Karpas-422 (cell line): ENCODE measurements at regions not wholly inside any gene's neighbourhood (a gene's known extent, or its start where the extent isn't known, plus 50 kb on each side); places are given as distances from the start of the nearest gene placed in this dataset.

Source experiments
- DNase-seq: peaks from one replicate; pipeline ENCODE4 v3.0.0-alpha.2; 2015
- H2AFZ ChIP-seq: fragments of 200-600 bp; sonication (generic); 2 replicates; pipeline ENCODE4 v1.6.1; 2014; ENCODE audit warnings: antibody characterized with exemption, low read length, mixed read lengths
- H3K27ac ChIP-seq: fragments of 200-600 bp; sonication (generic); 2 replicates; pipeline ENCODE4 v1.5.1; 2014; ENCODE audit warnings: mild to moderate bottlenecking, low read length, moderate library complexity
- H3K27me3 ChIP-seq: fragments of 200-600 bp; sonication (generic); 2 replicates; pipeline ENCODE4 v1.6.1; 2014; ENCODE audit warnings: low read length, mixed read lengths
- H3K36me3 ChIP-seq: fragments of 200-600 bp; sonication (generic); 2 replicates; pipeline ENCODE4 v1.6.1; 2014; ENCODE audit warnings: low read length, mixed read lengths; ENCODE audit not compliant: insufficient read depth
- H3K4me1 ChIP-seq: fragments of 200-600 bp; sonication (generic); 2 replicates; pipeline ENCODE4 v1.6.1; 2014; ENCODE audit warnings: mild to moderate bottlenecking, low read length, mixed read lengths
- H3K4me2 ChIP-seq: fragments of 200-600 bp; sonication (generic); 2 replicates; pipeline ENCODE4 v1.6.1; 2014; ENCODE audit warnings: low read length, low read depth, mild to moderate bottlenecking; ENCODE audit not compliant: poor library complexity, severe bottlenecking
- H3K4me3 ChIP-seq: fragments of 200-600 bp; sonication (generic); 2 replicates; pipeline ENCODE4 v1.5.1; 2014; ENCODE audit warnings: mild to moderate bottlenecking, antibody characterized with exemption, low read length, mixed read lengths
- H3K79me2 ChIP-seq: fragments of 200-600 bp; sonication (generic); 2 replicates; pipeline ENCODE4 v1.6.1; 2014; ENCODE audit warnings: mild to moderate bottlenecking, low read length, mixed read lengths
- H3K9ac ChIP-seq: fragments of 200-600 bp; sonication (generic); 2 replicates; pipeline ENCODE4 v1.6.0; 2014; ENCODE audit warnings: low read length
- H3K9me2 ChIP-seq: fragments of 200-600 bp; sonication (generic), shearing (Covaris generic); replicated peaks from 2 replicates; pipeline ENCODE4 v1.6.0; 2014; ENCODE audit warnings: mild to moderate bottlenecking, low read length, moderate library complexity; ENCODE audit not compliant: insufficient read depth
- H3K9me3 ChIP-seq: fragments of 300-700, 200-600 bp; sonication (generic); 2 replicates; pipeline ENCODE4 v1.6.1; 2014; ENCODE audit warnings: low read length, mixed read lengths
- H4K20me1 ChIP-seq: fragments of 200-600 bp; sonication (generic); 2 replicates; pipeline ENCODE4 v1.6.1; 2014; ENCODE audit warnings: mild to moderate bottlenecking, antibody characterized with exemption, low read length, low read depth; ENCODE audit not compliant: insufficient read depth

- no peak overlapping the region for H3K4me3 ChIP-seq
- H4K20me1 ChIP-seq, result no peaks in the 10 kb centered on the region
- H3K9me2 ChIP-seq, result no peaks in the 10 kb centered on the region
- no peaks in the 10 kb centered on the region for H3K79me2 ChIP-seq
- H3K9ac ChIP-seq, result no peak overlapping the region
- H3K36me3 ChIP-seq, result no peaks in the 10 kb centered on the region
- H3K4me2 ChIP-seq, result no peak overlapping the region
- H2AFZ ChIP-seq, result no peak overlapping the region
- DNase-seq, result no peak
- no peaks in the 10 kb centered on the region for H3K9me3 ChIP-seq
- no peaks in the 10 kb centered on the region for H3K4me1 ChIP-seq
- no peak overlapping the region for H3K27ac ChIP-seq
- 0 out of 2 replicates have a peak, but pooled peaks cover 6% of the 10 kb centered on the region for H3K27me3 ChIP-seq
Observed at GRCh38 chr17:77730376-77730775, 228.1 kb upstream of the TNRC6C start.

GRCh38 chr17:77733576-77734296, 224.8 kb upstream of the TNRC6C start:
- Histone ChIP-seq H3K4me2 (no peak overlapping the region), H3K4me3 (no peak overlapping the region), H3K27me3 (0 out of 2 replicates have a peak, but pooled peaks cover 6% of the 10 kb centered on the region)

DNA sequence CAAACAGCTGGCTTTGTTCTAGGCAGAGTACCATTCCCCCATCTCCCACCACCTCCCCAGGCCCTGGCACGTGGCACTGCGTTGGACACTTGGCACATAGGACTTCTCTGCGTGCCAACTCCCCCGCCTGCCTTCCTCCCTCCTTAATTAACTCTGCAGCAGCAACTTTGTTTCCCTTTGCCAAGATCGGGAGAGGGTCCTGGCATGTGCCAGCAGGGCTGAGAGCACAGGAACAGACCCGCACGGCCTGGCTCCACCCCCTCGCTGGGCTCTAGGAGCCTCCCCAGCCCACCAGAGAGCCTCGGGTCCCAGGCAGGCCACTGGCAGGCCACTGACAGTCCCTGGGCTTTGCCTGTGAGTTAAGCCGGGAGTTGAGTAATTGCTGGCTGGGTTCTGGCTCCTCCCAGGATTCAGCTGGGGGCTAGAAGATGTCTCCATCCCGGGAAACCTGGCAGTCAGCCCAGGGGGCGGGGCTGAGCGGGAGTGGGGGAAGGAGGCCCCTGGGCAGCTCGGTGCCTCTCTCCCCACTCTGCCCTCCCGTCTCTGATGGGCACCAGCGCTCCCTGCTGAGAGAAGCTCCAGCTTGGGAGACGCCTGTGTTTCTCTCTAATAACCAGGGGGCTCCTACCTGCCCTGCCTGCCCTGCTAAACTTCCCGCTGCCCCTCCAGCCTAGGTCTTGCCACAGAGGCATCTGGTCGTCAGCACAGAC, 224.0 kb upstream of the TNRC6C start:
- no peak overlapping the region for H3K4me2 ChIP-seq
- no peaks in the 10 kb centered on the region for H3K4me1 ChIP-seq
- H3K9me2 ChIP-seq, result no peaks in the 10 kb centered on the region
- H3K27ac ChIP-seq, result no peak overlapping the region
- no peaks in the 10 kb centered on the region for H3K79me2 ChIP-seq
- H4K20me1 ChIP-seq, result no peaks in the 10 kb centered on the region
- no peak for DNase-seq
- no peak overlapping the region for H3K4me3 ChIP-seq
- no peak overlapping the region for H3K9ac ChIP-seq
- no peaks in the 10 kb centered on the region for H3K9me3 ChIP-seq
- H2AFZ ChIP-seq, result no peak overlapping the region
- 0 out of 2 replicates have a peak, but pooled peaks cover 6% of the 10 kb centered on the region for H3K27me3 ChIP-seq
- H3K36me3 ChIP-seq, result no peaks in the 10 kb centered on the region

More at GRCh38 chr17:77733576-77734296, 224.8 kb upstream of the TNRC6C start:
- no peaks in the 10 kb centered on the region for H3K36me3 ChIP-seq
- DNase-seq, result no peak
- H3K9me2 ChIP-seq, result no peaks in the 10 kb centered on the region
- no peaks in the 10 kb centered on the region for H3K79me2 ChIP-seq
- H3K9ac ChIP-seq, result no peak overlapping the region
- H4K20me1 ChIP-seq, result no peaks in the 10 kb centered on the region
- no peaks in the 10 kb centered on the region for H3K9me3 ChIP-seq
- H3K27ac ChIP-seq, result no peak overlapping the region
- no peaks in the 10 kb centered on the region for H3K4me1 ChIP-seq
- H2AFZ ChIP-seq, result no peak overlapping the region

- Histone ChIP-seq H2AFZ (no peak overlapping the region), H3K9me2 (no peaks in the 10 kb centered on the region), H3K9me3 (no peaks in the 10 kb centered on the region), H3K79me2 (no peaks in the 10 kb centered on the region), H4K20me1 (no peaks in the 10 kb centered on the region), H3K27me3 (0 out of 2 replicates have a peak, but pooled peaks cover 6% of the 10 kb centered on the region), H3K4me1 (no peaks in the 10 kb centered on the region), H3K36me3 (no peaks in the 10 kb centered on the region), H3K27ac (no peak overlapping the region), H3K4me3 (no peak overlapping the region), H3K4me2 (no peak overlapping the region), H3K9ac (no peak overlapping the region)
- DNase-seq, result no peak
Observed at GRCh38 chr17:77735081-77735565, 223.4 kb upstream of the TNRC6C start.

DNA sequence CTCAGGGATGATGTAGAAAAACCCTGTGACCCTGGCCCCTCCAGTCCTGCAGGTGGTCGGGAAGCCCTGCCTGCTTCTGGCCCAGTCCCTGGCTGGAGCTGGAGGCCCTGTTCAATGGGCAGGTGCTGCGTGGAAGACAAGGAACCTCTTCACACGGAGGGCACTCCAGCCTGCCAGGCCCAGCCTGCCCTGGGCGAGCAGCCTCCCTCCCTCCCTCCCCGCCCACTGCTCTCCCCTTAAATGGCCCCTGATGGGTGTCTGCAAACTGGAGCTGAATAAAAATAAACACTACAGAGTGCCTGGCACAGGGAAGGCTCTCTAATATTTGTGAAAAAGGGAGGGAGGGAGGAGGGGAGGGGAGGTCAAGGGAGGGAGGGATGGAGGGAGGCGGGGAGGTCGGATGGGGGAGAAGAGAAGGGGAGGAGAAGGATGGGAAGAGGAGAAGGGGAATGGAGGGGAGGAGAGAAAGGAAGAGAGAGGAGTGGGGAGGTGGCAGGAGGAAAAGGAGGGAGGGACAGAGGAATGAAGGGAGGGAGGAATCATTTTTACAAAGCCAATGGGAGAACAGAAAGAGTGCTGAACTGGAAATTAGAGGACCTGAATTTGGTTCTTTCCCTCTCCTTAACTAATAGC, 222.8 kb upstream of the TNRC6C start:
- no peak overlapping the region for H3K4me2 ChIP-seq
- H3K9me3 ChIP-seq, result no peaks in the 10 kb centered on the region
- H4K20me1 ChIP-seq, result no peaks in the 10 kb centered on the region

DNA sequence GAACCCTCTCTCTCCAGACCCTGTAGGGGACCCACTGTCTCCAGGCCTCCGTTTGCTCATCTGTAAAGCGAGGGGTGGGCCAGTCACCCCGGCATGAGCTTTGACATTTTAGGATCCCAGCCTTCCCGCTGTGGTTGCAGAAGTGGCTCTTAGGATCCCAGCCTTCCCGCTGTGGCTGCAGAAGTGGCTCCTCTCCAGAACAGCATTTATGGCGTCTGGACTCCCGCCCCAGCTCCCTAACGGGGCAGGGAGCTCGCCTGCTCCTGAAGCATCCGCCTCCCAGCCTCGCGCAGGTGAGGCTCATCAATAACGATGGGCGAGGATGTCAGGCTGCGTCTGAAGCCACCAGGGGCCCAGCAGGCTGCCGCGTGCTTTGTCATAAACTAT, 222.3 kb upstream of the TNRC6C start:
- H3K4me2 ChIP-seq, result no peak overlapping the region
- no peak for DNase-seq

More for the DNA sequence above, 222.8 kb upstream of the TNRC6C start:
- Histone ChIP-seq H3K9me2 (no peaks in the 10 kb centered on the region), H3K4me3 (no peak overlapping the region), H3K9ac (no peak overlapping the region), H3K79me2 (no peaks in the 10 kb centered on the region), H3K4me1 (no peaks in the 10 kb centered on the region), H3K27ac (no peak overlapping the region), H3K36me3 (no peaks in the 10 kb centered on the region), H2AFZ (no peak overlapping the region), H3K27me3 (0 out of 2 replicates have a peak, but pooled peaks cover 6% of the 10 kb centered on the region)
- DNase-seq, result no peak

GRCh38 chr17:77736721-77737120, 221.8 kb upstream of the TNRC6C start:
- 0 out of 2 replicates have a peak, but pooled peaks cover 6% of the 10 kb centered on the region for H3K27me3 ChIP-seq
- no peak overlapping the region for H2AFZ ChIP-seq
- H3K79me2 ChIP-seq, result no peaks in the 10 kb centered on the region
- H3K9ac ChIP-seq, result no peak overlapping the region
- DNase-seq, result no peak
- H3K4me2 ChIP-seq, result no peak overlapping the region
- no peak overlapping the region for H3K4me3 ChIP-seq
- H4K20me1 ChIP-seq, result no peaks in the 10 kb centered on the region
- no peaks in the 10 kb centered on the region for H3K4me1 ChIP-seq
- no peaks in the 10 kb centered on the region for H3K36me3 ChIP-seq
- H3K9me3 ChIP-seq, result no peaks in the 10 kb centered on the region
- H3K9me2 ChIP-seq, result no peaks in the 10 kb centered on the region
- H3K27ac ChIP-seq, result no peak overlapping the region

More for the DNA sequence above, 222.3 kb upstream of the TNRC6C start:
- H3K27ac ChIP-seq, result no peak overlapping the region
- no peak overlapping the region for H2AFZ ChIP-seq
- 0 out of 2 replicates have a peak, but pooled peaks cover 6% of the 10 kb centered on the region for H3K27me3 ChIP-seq
- no peaks in the 10 kb centered on the region for H4K20me1 ChIP-seq
- H3K9ac ChIP-seq, result no peak overlapping the region
- H3K9me2 ChIP-seq, result no peaks in the 10 kb centered on the region
- H3K36me3 ChIP-seq, result no peaks in the 10 kb centered on the region
- no peaks in the 10 kb centered on the region for H3K79me2 ChIP-seq
- H3K9me3 ChIP-seq, result no peaks in the 10 kb centered on the region
- H3K4me3 ChIP-seq, result no peak overlapping the region
- no peaks in the 10 kb centered on the region for H3K4me1 ChIP-seq
